H1 (cell line): ENCODE measurements at regions not wholly inside any gene's neighbourhood (a gene's known extent, or its start where the extent isn't known, plus 50 kb on each side); places are given as distances from the start of the nearest gene placed in this dataset.

ENCODE experiments used
- CTCF ChIA-PET: fragments of 300-600 bp; sonication (Branson Sonifier 250); formaldehyde crosslinking; loops from one replicate; lab custom pipeline; 2021; ENCODE audit not compliant: partially characterized antibody; lab: Charles Lee
- POLR2A ChIA-PET: fragments of 300-600 bp; sonication (Branson Sonifier 250); formaldehyde crosslinking; loops from one replicate; lab custom pipeline; 2021; ENCODE audit warnings: inconsistent platforms; ENCODE audit not compliant: partially characterized antibody; lab: Charles Lee
- DNase-seq, 2 experiments: peaks; one replicate each; pipeline versions ENCODE4 v3.0.0 to v3.0.0-alpha.2; 2010 to 2022; ENCODE audit warnings: low spot score in 2 of 2, low read depth in 1 of 2, mixed read lengths in 1 of 2
- FAIRE-seq: peaks from 2 replicates; lab custom pipeline; 2011; peaks lifted over from hg19 to GRCh38; lab: Jason Lieb, UNC
- H2AFZ ChIP-seq: 2 replicates; pipeline ENCODE4 v1.8.1; 2012; ENCODE audit warnings: low read length, inconsistent platforms
- H2AK5ac ChIP-seq: 2 replicates; pipeline ENCODE4 v1.6.1; 2013; ENCODE audit warnings: low read depth, low read length
- H2BK120ac ChIP-seq: replicated peaks from 2 replicates; pipeline ENCODE3; 2013; ENCODE audit warnings: low read depth, low read length, inconsistent platforms
- H2BK12ac ChIP-seq: 2 replicates; pipeline ENCODE4 v1.6.1; 2013; ENCODE audit warnings: low read depth, low read length
- H2BK15ac ChIP-seq: 2 replicates; pipeline ENCODE4 v1.6.1; 2013; ENCODE audit warnings: low read length
- H2BK20ac ChIP-seq: 2 replicates; pipeline ENCODE4 v1.6.1; 2013; ENCODE audit warnings: low read length
- H2BK5ac ChIP-seq: 2 replicates; pipeline ENCODE4 v1.6.1; 2013; ENCODE audit warnings: low read depth, low read length
- H3K14ac ChIP-seq: 2 replicates; pipeline ENCODE4 v1.6.1; 2013; ENCODE audit warnings: inconsistent platforms; ENCODE audit not compliant: insufficient read length
- H3K18ac ChIP-seq: 2 replicates; pipeline ENCODE4 v1.6.1; 2013; ENCODE audit warnings: low read length; ENCODE audit errors: extremely low read depth
- H3K23ac ChIP-seq: 2 replicates; pipeline ENCODE4 v1.6.1; 2013; ENCODE audit warnings: inconsistent platforms; ENCODE audit not compliant: insufficient read length
- H3K23me2 ChIP-seq: 2 replicates; pipeline ENCODE4 v1.6.1; 2013; ENCODE audit warnings: low read depth, low read length
- H3K27ac ChIP-seq: 2 replicates; pipeline ENCODE4 v1.6.1; 2011; ENCODE audit warnings: low read depth, low read length, inconsistent platforms
- H3K27me3 ChIP-seq, 4 experiments: replicated peaks in 1 of 4; 1 replicate in 1 of 4; 2 replicates in 3 of 4; pipeline versions ENCODE4 v1.6.1 to v1.8.1; 2011 to 2013; ENCODE audit warnings: low read length in 3 of 4, mild to moderate bottlenecking in 3 of 4, inconsistent platforms in 2 of 4, mixed read lengths in 2 of 4, moderate library complexity in 1 of 4; ENCODE audit not compliant: control insufficient read depth in 3 of 4, insufficient read depth in 3 of 4; ENCODE audit errors: extremely low read depth in 1 of 4
- H3K36me3 ChIP-seq, 4 experiments: 2 replicates each; pipeline versions ENCODE4 v1.6.1 to v1.8.1; 2011 to 2013; ENCODE audit warnings: mild to moderate bottlenecking in 4 of 4, low read length in 3 of 4, moderate library complexity in 2 of 4, control low read depth in 1 of 4, inconsistent platforms in 1 of 4; ENCODE audit not compliant: insufficient read depth in 4 of 4, control insufficient read depth in 2 of 4
- H3K4ac ChIP-seq: replicated peaks from 2 replicates; pipeline ENCODE3; 2013; ENCODE audit warnings: low read length, low read depth, mixed read lengths, inconsistent platforms; ENCODE audit not compliant: insufficient read length
- H3K4me1 ChIP-seq, 4 experiments: replicated peaks in 1 of 4; 1 replicate in 1 of 4; 2 replicates in 3 of 4; pipeline versions ENCODE4 v1.6.1 to v1.8.1; 2011 to 2013; ENCODE audit warnings: low read length in 3 of 4, inconsistent platforms in 2 of 4, mixed read lengths in 1 of 4; ENCODE audit not compliant: insufficient read depth in 4 of 4, control insufficient read depth in 3 of 4
- H3K4me2 ChIP-seq, 2 experiments: 2 replicates each; pipeline versions ENCODE4 v1.6.1 to v1.8.1; 2011 to 2013; ENCODE audit warnings: low read depth in 2 of 2, low read length in 2 of 2, control low read depth in 1 of 2, inconsistent platforms in 1 of 2, mild to moderate bottlenecking in 1 of 2; ENCODE audit not compliant: insufficient read depth in 1 of 2
- H3K4me3 ChIP-seq, 4 experiments: fragments of 200-600, 300-600 bp in 1 of 4; sonication (generic), shearing (Covaris generic), sonication (Bioruptor Twin) in 1 of 4; 2 replicates each; pipeline versions ENCODE4 v1.5.1 to v1.8.1; 2011 to 2016; ENCODE audit warnings: low read length in 4 of 4, low read depth in 3 of 4, control low read depth in 2 of 4, inconsistent platforms in 2 of 4, mild to moderate bottlenecking in 2 of 4, mixed read lengths in 1 of 4, moderate library complexity in 1 of 4; ENCODE audit not compliant: insufficient read depth in 2 of 4; ENCODE audit errors: extremely low read depth in 1 of 4
- H3K56ac ChIP-seq: replicated peaks from 2 replicates; pipeline ENCODE3; 2013; ENCODE audit warnings: low read depth, mild to moderate bottlenecking, mixed read lengths, low read length, inconsistent platforms; ENCODE audit not compliant: insufficient read length
- H3K79me1 ChIP-seq: 2 replicates; pipeline ENCODE4 v1.6.1; 2013; ENCODE audit warnings: low read depth, low read length, control low read depth
- H3K79me2 ChIP-seq, 2 experiments: 2 replicates each; pipeline versions ENCODE4 v1.6.1 to v1.8.1; 2012 to 2013; ENCODE audit warnings: low read length in 2 of 2, mild to moderate bottlenecking in 2 of 2, inconsistent platforms in 1 of 2; ENCODE audit not compliant: insufficient read depth in 2 of 2, control insufficient read depth in 1 of 2
- H3K9ac ChIP-seq, 4 experiments: replicated peaks in 1 of 4; 1 replicate in 1 of 4; 2 replicates in 3 of 4; pipeline versions ENCODE4 v1.6.1 to v1.8.1; 2011 to 2013; ENCODE audit warnings: low read depth in 3 of 4, low read length in 3 of 4, control low read depth in 2 of 4, mild to moderate bottlenecking in 2 of 4, moderate library complexity in 2 of 4, inconsistent platforms in 1 of 4; ENCODE audit errors: extremely low read depth in 1 of 4
- H3K9me3 ChIP-seq, 2 experiments: 2 replicates each; pipeline versions ENCODE4 v1.6.1 to v1.8.1; 2012 to 2013; ENCODE audit warnings: mild to moderate bottlenecking in 2 of 2, moderate library complexity in 2 of 2, control low read depth in 1 of 2, inconsistent platforms in 1 of 2, low read depth in 1 of 2, low read length in 1 of 2, mixed read lengths in 1 of 2; ENCODE audit not compliant: insufficient read depth in 2 of 2
- H4K20me1 ChIP-seq, 2 experiments: replicated peaks in 1 of 2; 2 replicates each; pipeline versions ENCODE3 to v1.8.1; 2011 to 2013; ENCODE audit warnings: inconsistent platforms in 2 of 2, low read length in 2 of 2, mild to moderate bottlenecking in 1 of 2; ENCODE audit not compliant: insufficient read depth in 2 of 2, control insufficient read depth in 1 of 2
- H4K5ac ChIP-seq: 2 replicates; pipeline ENCODE4 v1.6.1; 2013; ENCODE audit warnings: low read length, low read depth, mixed read lengths, inconsistent platforms; ENCODE audit not compliant: insufficient read length
- H4K8ac ChIP-seq: 2 replicates; pipeline ENCODE4 v1.8.0; 2013; ENCODE audit warnings: mild to moderate bottlenecking, moderate library complexity, low read length, inconsistent platforms; ENCODE audit not compliant: insufficient read depth; ENCODE audit errors: extremely low read depth
- H4K91ac ChIP-seq: replicated peaks from 2 replicates; pipeline ENCODE3; 2013; ENCODE audit warnings: low read length, mixed read lengths, inconsistent platforms; ENCODE audit not compliant: insufficient read length
- BCL11A ChIP-seq, 2 experiments: IDR thresholded peaks; one replicate each; pipeline ENCODE4 v1.6.1; 2011; ENCODE audit warnings: low read depth in 2 of 2, low read length in 2 of 2, mild to moderate bottlenecking in 2 of 2
- KDM5A ChIP-seq: fragments of 200-600 bp; IDR thresholded peaks from 2 replicates; pipeline ENCODE4 v1.7.1; 2012; ENCODE audit warnings: mild to moderate bottlenecking, low read length, inconsistent platforms, mixed read lengths
- MAFK ChIP-seq: IDR thresholded peaks from 2 replicates; pipeline ENCODE4 v1.6.1; 2012; ENCODE audit warnings: low read depth, mild to moderate bottlenecking, improper control_type of control experiment, low read length
- RNF2 ChIP-seq: fragments of 200-900, 300-1000 bp; sonication (generic); IDR thresholded peaks from 2 replicates; pipeline ENCODE4 v1.7.1; 2016; ENCODE audit warnings: borderline replicate concordance, low read depth, mild to moderate bottlenecking, antibody characterized with exemption, low read length; ENCODE audit not compliant: poor library complexity, severe bottlenecking; ENCODE audit errors: missing control alignments
- SIRT6 ChIP-seq: IDR thresholded peaks from one replicate; pipeline ENCODE4 v1.7.1; 2012; ENCODE audit warnings: low read length, inconsistent platforms
- SP4 ChIP-seq: IDR thresholded peaks from 2 replicates; pipeline ENCODE4 v1.6.1; 2012; ENCODE audit warnings: low read length, inconsistent platforms
- ZNF274 ChIP-seq: IDR thresholded peaks from 2 replicates; pipeline ENCODE4 v1.7.0; 2012; ENCODE audit warnings: low read length, borderline replicate concordance; ENCODE audit errors: extremely low read depth
- WGBS, 2 experiments: shearing (Covaris generic) in 1 of 2; methylation state at CpG; one replicate each; pipeline versions ENCODE4 v1.1.6 to v1.1.7; 2013 to 2015; ENCODE audit warnings: low lambda C conversion rate in 2 of 2, mixed read lengths in 2 of 2, inconsistent platforms in 1 of 2, low coverage in 1 of 2, missing lambda C conversion rate in 1 of 2; ENCODE audit not compliant: insufficient replicate concordance in 2 of 2, insufficient coverage in 1 of 2, insufficient read length in 1 of 2; ENCODE audit errors: extremely low coverage in 1 of 2, missing lambda C conversion rate in 1 of 2; 5-methylcytosine and 5-hydroxymethylcytosine counted together

DNA sequence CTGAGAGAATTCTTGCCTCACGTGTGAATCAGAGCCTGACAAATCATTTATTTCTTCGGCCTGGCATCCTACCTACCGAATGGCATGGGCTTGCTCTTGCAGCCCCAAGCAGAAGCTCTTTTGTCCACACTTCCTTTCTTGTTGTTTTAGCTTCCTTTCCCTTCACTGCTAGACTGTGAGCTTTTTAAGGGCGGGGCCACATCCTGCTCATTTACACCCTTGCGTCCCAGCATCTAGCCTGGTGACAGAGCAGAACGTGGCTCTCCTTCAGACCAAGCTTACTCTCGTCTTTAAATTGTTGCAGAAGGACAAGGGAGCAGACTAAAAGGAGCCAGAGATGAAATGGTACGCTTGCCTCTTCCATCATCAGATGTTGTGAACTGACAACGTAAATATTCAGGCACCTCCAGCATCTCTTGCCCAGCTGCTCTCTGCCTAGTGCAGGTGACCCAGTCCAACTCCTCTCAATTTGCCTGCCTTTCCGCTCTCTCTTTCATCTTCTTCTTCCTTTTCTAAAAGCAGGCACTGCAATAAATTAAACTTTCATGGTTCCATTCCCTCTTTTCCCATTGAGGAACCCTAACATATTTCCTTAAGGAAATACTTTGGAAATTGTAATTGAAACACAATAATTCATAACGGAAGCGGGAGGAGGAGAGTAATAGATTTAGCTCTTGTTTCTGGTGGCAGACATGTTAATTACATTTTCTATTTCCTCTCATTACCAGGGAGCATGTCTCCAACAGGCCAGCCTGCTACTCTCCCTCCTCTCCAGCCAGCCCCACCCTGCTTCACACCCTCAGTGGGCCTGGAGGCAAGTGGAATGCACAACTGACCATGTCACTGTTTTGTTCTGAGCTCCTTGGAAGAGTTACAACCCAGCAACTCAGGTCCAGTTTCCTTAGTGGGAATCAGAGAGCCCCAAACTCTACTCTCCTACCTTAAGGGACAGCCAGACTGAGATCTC, 228.1 kb upstream of the TRIB2 start:
- Histone ChIP-seq H2BK15ac (no peak overlapping the region), H4K91ac (no peak overlapping the region), H3K4me1 (peaks cover 0 to 4% (median 0%) of the 10 kb centered on the region in 4 experiments; a peak in 1 of 7 replicates), H4K5ac (no peak overlapping the region), H2BK120ac (no peak overlapping the region), H3K9ac (no peak overlapping the region), H4K8ac (no peak overlapping the region), H3K4ac (no peak overlapping the region), H3K14ac (no peak overlapping the region), H3K9me3 (no peaks in the 10 kb centered on the region), H2AK5ac (no peak overlapping the region), H3K79me2 (no peaks in the 10 kb centered on the region), H2BK12ac (no peak overlapping the region), H3K27ac (no peak overlapping the region), H3K23me2 (no peaks in the 10 kb centered on the region), H3K56ac (no peak overlapping the region), H2BK5ac (no peak overlapping the region), H3K18ac (no peak overlapping the region), H2BK20ac (no peak overlapping the region), H3K4me2 (no peak overlapping the region), H4K20me1 (no peaks in the 10 kb centered on the region), H3K36me3 (no peaks in the 10 kb centered on the region), H3K27me3 (no peaks in the 10 kb centered on the region), H2AFZ (no peak overlapping the region), H3K79me1 (no peaks in the 10 kb centered on the region), H3K4me3 (no peak overlapping the region), H3K23ac (no peak overlapping the region)
- no peak for FAIRE-seq
- DNase-seq: no peak
- POLR2A ChIA-PET: no interaction called here
- 77% methylated on average over 12 of the region's 12 CpGs; no CpG with 5 or more reads in 1 of the 2 experiments for WGBS, 2 experiments
- CTCF ChIA-PET: no interaction called here
- no peak for TF ChIP-seq BCL11A (IDR thresholded peaks at IDR 0.05; ENCODE audit: low read depth in 2 of 2, low read length in 2 of 2)
- TF ChIP-seq MAFK: no peak
- TF ChIP-seq RNF2: no peak
- TF ChIP-seq ZNF274: no peak
- no peak for TF ChIP-seq SP4
- TF ChIP-seq KDM5A: no peak
- TF ChIP-seq SIRT6: no peak
